Endothelial cell of umbilical vein (primary cell): ENCODE measurements at regions not wholly inside any gene's neighbourhood (a gene's known extent, or its start where the extent isn't known, plus 50 kb on each side); places are given as distances from the start of the nearest gene placed in this dataset.

Experiments used
- EZH2 ChIP-seq: IDR thresholded peaks from 2 replicates; pipeline ENCODE4 v1.6.1; 2012; ENCODE audit warnings: borderline replicate concordance, low read depth, mild to moderate bottlenecking, moderate library complexity, low read length, inconsistent platforms; ENCODE audit not compliant: severe bottlenecking
- MYC ChIP-seq: IDR thresholded peaks from one replicate; pipeline ENCODE4 v1.6.1; 2011; ENCODE audit warnings: mild to moderate bottlenecking, low read depth, low read length
- POLR2A ChIP-seq: IDR thresholded peaks from 2 replicates; pipeline ENCODE4 v1.6.1; 2012; ENCODE audit warnings: low read depth, mild to moderate bottlenecking, control low read depth, low read length
- POLR2AphosphoS5 ChIP-seq: IDR thresholded peaks from 2 replicates; pipeline ENCODE4 v1.6.1; 2012; ENCODE audit warnings: low read depth, mild to moderate bottlenecking, control low read depth, low read length, moderate library complexity; ENCODE audit not compliant: insufficient read depth
- TF ChIP-seq, protein P1 (sequence below): IDR thresholded peaks from 2 replicates; pipeline ENCODE4 v1.6.1; 2011; ENCODE audit not compliant: insufficient read depth, insufficient read length
- TF ChIP-seq, protein P2 (sequence below), 2 donors: IDR thresholded peaks; 1 replicate in 1 of 2; 2 replicates in 1 of 2; pipeline ENCODE4 v1.5.1; 2011; ENCODE audit warnings: low read length in 2 of 2, mild to moderate bottlenecking in 2 of 2, moderate library complexity in 2 of 2, control low read depth in 1 of 2, inconsistent platforms in 1 of 2, low read depth in 1 of 2; ENCODE audit not compliant: insufficient read depth in 1 of 2; ENCODE audit errors: extremely low read depth in 1 of 2

- TF ChIP-seq POLR2A = no peak
- TF ChIP-seq POLR2AphosphoS5 = no peak
- TF ChIP-seq, protein P1, sequence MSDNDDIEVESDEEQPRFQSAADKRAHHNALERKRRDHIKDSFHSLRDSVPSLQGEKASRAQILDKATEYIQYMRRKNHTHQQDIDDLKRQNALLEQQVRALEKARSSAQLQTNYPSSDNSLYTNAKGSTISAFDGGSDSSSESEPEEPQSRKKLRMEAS = no peak
- no peak for TF ChIP-seq EZH2
- TF ChIP-seq, protein P2, sequence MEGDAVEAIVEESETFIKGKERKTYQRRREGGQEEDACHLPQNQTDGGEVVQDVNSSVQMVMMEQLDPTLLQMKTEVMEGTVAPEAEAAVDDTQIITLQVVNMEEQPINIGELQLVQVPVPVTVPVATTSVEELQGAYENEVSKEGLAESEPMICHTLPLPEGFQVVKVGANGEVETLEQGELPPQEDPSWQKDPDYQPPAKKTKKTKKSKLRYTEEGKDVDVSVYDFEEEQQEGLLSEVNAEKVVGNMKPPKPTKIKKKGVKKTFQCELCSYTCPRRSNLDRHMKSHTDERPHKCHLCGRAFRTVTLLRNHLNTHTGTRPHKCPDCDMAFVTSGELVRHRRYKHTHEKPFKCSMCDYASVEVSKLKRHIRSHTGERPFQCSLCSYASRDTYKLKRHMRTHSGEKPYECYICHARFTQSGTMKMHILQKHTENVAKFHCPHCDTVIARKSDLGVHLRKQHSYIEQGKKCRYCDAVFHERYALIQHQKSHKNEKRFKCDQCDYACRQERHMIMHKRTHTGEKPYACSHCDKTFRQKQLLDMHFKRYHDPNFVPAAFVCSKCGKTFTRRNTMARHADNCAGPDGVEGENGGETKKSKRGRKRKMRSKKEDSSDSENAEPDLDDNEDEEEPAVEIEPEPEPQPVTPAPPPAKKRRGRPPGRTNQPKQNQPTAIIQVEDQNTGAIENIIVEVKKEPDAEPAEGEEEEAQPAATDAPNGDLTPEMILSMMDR (IDR thresholded peaks at IDR 0.05; ENCODE audit: extremely low read depth in 1 of 2, insufficient read depth in 1 of 2, low read depth in 1 of 2, low read length in 2 of 2) = no peak
- no peak for TF ChIP-seq MYC
Measured at GRCh38 chr13:40446365-40446764, 220.1 kb downstream of the FOXO1 start.
